ENCODE measurements at regions not wholly inside any gene's neighbourhood (a gene's known extent, or its start where the extent isn't known, plus 50 kb on each side); places are given as distances from the start of the nearest gene placed in this dataset.

- DNase-seq (ENCODE audit: low spot score): no peak
- no peak for ATAC-seq (ENCODE audit: low FRiP score)
- no peak for TF ChIP-seq CTCF (IDR thresholded peaks at IDR 0.05)
Measured at GRCh38 chr5:73299665-73300336, 126.8 kb downstream of the TMEM174 start.

DNA sequence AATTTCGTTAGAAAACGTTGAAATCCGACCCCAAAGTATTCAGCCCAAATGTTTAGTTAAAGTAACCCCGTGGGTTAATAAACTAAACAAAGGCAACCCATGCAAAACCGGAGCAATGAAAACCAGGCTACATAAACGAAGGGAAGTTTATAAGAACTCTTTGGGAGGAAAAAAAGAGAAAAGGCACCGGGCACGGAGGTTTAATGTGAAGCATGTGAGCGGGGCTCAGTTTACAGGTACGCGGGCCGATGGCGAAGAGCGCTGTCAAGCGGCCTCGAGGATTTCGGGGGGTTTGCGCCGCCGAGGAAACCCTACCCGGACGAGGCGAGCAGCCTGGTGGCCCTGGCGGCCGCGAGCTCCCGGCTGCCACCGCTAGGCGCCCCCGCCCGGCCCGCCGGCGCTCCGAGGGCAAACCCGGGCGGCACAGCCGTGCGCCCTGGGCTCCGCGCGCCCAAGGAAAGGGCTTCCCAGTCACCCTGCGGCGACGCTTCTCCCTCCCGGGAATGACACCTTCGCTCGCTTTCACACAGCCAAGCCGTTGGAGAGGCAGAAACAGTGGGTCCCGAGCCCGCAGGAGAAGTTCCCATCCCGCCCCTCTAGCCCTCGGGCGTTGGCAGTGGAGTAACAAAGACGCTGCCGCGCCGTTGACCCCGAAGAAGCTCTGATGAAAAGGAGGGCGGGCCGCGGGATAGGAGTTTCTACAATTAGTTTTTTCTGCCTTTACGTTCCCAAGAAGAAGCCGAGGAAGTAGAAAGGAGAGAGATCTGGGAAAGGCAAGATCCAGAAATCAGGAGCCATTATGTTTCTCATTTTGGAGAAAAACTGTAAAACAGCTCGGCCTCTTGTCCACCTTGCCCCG is 126.0 kb downstream of the TMEM174 start:
- DNase-seq (ENCODE audit: low spot score) (no peak), ATAC-seq (ENCODE audit: low FRiP score) (no peak)
- TF ChIP-seq CTCF (IDR thresholded peaks at IDR 0.05): no peak

DNA sequence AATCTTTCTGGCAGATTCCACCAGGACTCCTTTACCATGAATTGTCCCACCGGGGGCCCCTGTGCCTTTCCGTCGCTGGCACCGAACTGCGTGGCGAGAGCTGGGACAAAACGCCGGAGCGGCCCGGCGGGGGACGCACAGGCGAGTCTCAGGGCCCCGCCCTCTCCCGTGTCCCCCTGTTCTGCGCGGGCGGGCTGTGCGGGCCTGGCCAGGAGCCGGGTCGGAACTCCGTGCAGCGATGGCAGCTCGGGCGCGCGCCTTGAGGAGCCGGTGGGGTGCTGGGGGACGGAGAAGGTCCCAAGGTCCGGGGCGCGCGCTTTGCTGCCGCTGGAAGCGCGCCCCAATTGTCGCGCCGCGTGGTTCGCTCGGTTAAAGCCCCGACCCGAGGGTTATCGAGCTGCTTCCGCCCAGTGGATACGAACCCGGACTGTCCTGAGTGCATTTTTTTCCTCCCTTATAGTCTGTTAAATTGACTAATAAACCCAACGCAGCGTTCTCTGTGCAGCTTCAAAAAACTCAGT is 125.3 kb downstream of the TMEM174 start:
- no peak for TF ChIP-seq CTCF (IDR thresholded peaks at IDR 0.05)
- DNase-seq (ENCODE audit: low spot score): no peak
- ATAC-seq (ENCODE audit: low FRiP score): no peak

- no peak for TF ChIP-seq CTCF (IDR thresholded peaks at IDR 0.05)
- ATAC-seq (ENCODE audit: low FRiP score) (no peak), DNase-seq (ENCODE audit: low spot score) (no peak)
Measured at GRCh38 chr5:73297430-73297829, 124.4 kb downstream of the TMEM174 start.

DNA sequence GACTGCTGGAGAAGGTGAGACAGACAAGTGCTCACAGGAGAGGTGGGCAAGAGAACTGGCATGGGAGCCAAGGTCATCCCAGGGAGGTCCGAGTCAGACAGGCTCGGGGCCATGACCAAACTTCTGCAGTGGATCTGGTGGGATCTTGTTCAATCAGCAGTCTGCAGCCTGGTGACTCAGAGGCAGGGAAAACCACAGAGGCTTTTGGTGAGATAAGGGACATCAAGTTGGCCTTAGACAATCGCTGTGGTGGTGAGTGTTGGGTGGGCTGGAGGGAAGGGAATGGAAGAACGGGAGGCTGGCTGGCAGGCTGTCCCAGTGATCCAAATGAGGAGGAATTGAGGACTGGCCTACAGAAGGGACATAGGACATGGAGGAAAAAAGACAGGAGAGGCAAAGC is 123.8 kb downstream of the TMEM174 start:
- no peak for DNase-seq (ENCODE audit: low spot score)
- no peak for ATAC-seq (ENCODE audit: low FRiP score)
- no peak for TF ChIP-seq CTCF (IDR thresholded peaks at IDR 0.05)

GRCh38 chr5:73295921-73296320 is 122.9 kb downstream of the TMEM174 start:
- ATAC-seq (ENCODE audit: low FRiP score) (no peak), DNase-seq (ENCODE audit: low spot score) (no peak)
- no peak for TF ChIP-seq CTCF (IDR thresholded peaks at IDR 0.05)

All from omental fat pad (tissue), 3 donors.